GM21360 (cell line): ENCODE measurements at regions not wholly inside any gene's neighbourhood (a gene's known extent, or its start where the extent isn't known, plus 50 kb on each side); places are given as distances from the start of the nearest gene placed in this dataset.
"Not testable (repeated sequence)": the region's sequence is repeated elsewhere in the genome, so short reads cannot be mapped to it uniquely, and the experiment has no call there.

Experiments
- ATAC-seq: cut with Tn5 transposase; IDR thresholded peaks from one replicate; pipeline ENCODE4 v1.9.1; 2021; ENCODE audit warnings: mild to moderate bottlenecking, moderate library complexity; ENCODE audit not compliant: unreplicated experiment

GRCh38 chr10:58068809-58069208 lies 198.9 kb downstream of the IPMK start:
- no peak for ATAC-seq

- ATAC-seq = no peak
Observed at GRCh38 chr10:58066979-58067378, 200.7 kb downstream of the IPMK start.

- no peak for ATAC-seq
Observed at GRCh38 chr10:58066126-58066525, 201.6 kb downstream of the IPMK start.

- ATAC-seq = no peak
Observed at GRCh38 chr10:58065529-58065815, 202.2 kb downstream of the IPMK start.

- ATAC-seq = no peak
Observed at GRCh38 chr10:58064714-58065528, 202.8 kb downstream of the IPMK start.

GRCh38 chr10:58063861-58064480 lies 203.7 kb downstream of the IPMK start:
- ATAC-seq = no peak

GRCh38 chr10:58058683-58059082 lies 209.0 kb downstream of the IPMK start:
- ATAC-seq = not testable (repeated sequence)

- no peak for ATAC-seq
Observed at GRCh38 chr10:58054881-58055280, 212.8 kb downstream of the IPMK start.

- no peak for ATAC-seq
Observed at GRCh38 chr10:58052772-58053171, 214.9 kb downstream of the IPMK start.

- ATAC-seq = no peak
Observed at GRCh38 chr10:58050575-58050974, 217.1 kb downstream of the IPMK start.

GRCh38 chr10:58048936-58049335 lies 218.8 kb downstream of the IPMK start:
- no peak for ATAC-seq

- no peak for ATAC-seq
Observed at GRCh38 chr10:58044072-58044471, 223.6 kb downstream of the IPMK start.

GRCh38 chr10:58041901-58042300 lies 225.8 kb downstream of the IPMK start:
- ATAC-seq = no peak

- ATAC-seq = no peak
Observed at GRCh38 chr10:58030208-58030607, 237.5 kb downstream of the IPMK start.

- no peak for ATAC-seq
Observed at GRCh38 chr10:58028597-58029366, 238.9 kb downstream of the IPMK start.

- no peak for ATAC-seq
Observed at GRCh38 chr10:58027426-58027825, 240.3 kb downstream of the IPMK start.

GRCh38 chr10:58026036-58026435 lies 241.7 kb downstream of the IPMK start:
- ATAC-seq = no peak

- no peak for ATAC-seq
Observed at GRCh38 chr10:58023341-58024073, 244.2 kb downstream of the IPMK start.

GRCh38 chr10:58019863-58020537 lies 247.7 kb downstream of the IPMK start:
- ATAC-seq = no peak

- ATAC-seq = no peak
Observed at GRCh38 chr10:58017719-58018367, 249.9 kb downstream of the IPMK start.
